ENCODE measurements at regions not wholly inside any gene's neighbourhood (a gene's known extent, or its start where the extent isn't known, plus 50 kb on each side); places are given as distances from the start of the nearest gene placed in this dataset.
A peak's percentile ranks its signal among the peaks of the same experiment; 100 is the strongest.

DNA sequence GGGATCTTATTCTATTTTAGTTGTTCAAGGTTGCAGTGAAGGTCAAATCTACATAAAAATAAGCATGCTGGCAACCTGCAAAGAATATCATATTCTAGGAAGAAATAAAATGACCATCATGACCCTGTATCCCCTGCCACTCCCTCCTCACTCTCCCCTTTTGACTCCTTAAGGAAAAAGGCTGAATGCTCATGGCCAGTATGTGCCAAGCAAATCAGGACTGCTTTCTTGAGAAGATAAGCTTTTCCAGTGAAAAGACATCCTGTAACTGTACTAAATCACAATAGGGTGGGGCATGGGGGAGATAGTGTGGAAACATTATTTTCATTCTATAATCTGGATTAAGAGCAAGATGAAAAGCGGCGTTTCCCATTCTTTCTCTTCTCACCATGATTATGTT, 100.6 kb upstream of the LIFR start:
- no peak overlapping the region for H3K27ac ChIP-seq

DNA sequence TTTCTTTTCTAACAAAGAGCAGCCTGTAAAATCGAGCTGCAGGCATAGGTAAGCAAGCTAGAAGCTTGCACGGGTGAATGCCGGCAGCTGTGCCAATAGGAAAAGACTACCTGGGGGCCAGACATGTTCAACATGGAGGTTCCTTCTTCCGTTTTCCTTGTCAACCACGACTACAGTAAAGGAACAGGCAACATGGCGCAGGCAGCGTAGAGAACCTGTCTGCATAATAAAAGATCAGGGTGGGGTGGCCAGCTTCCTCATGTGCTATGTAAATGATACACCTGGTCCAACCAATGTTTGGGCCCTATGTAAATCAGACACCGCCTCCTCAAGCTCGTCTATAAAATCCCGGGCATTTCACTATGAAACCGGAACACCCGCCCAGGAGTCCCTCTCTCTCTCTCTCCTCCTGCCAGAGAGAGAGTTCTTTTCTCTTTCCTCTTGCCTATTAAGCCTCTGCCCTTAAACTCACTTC, 103.8 kb upstream of the LIFR start:
- no peak for TF ChIP-seq ZFX (IDR thresholded peaks at IDR 0.05)
- TF ChIP-seq, protein P1, sequence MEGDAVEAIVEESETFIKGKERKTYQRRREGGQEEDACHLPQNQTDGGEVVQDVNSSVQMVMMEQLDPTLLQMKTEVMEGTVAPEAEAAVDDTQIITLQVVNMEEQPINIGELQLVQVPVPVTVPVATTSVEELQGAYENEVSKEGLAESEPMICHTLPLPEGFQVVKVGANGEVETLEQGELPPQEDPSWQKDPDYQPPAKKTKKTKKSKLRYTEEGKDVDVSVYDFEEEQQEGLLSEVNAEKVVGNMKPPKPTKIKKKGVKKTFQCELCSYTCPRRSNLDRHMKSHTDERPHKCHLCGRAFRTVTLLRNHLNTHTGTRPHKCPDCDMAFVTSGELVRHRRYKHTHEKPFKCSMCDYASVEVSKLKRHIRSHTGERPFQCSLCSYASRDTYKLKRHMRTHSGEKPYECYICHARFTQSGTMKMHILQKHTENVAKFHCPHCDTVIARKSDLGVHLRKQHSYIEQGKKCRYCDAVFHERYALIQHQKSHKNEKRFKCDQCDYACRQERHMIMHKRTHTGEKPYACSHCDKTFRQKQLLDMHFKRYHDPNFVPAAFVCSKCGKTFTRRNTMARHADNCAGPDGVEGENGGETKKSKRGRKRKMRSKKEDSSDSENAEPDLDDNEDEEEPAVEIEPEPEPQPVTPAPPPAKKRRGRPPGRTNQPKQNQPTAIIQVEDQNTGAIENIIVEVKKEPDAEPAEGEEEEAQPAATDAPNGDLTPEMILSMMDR (conservative IDR thresholded peaks at IDR 0.05) = no peak
- H3K27ac ChIP-seq = peak overlapping the region; percentile 74

More for the DNA sequence above, 100.6 kb upstream of the LIFR start:
- TF ChIP-seq, protein P1 (conservative IDR thresholded peaks at IDR 0.05) = no peak
- no peak for TF ChIP-seq ZFX (IDR thresholded peaks at IDR 0.05)

DNA sequence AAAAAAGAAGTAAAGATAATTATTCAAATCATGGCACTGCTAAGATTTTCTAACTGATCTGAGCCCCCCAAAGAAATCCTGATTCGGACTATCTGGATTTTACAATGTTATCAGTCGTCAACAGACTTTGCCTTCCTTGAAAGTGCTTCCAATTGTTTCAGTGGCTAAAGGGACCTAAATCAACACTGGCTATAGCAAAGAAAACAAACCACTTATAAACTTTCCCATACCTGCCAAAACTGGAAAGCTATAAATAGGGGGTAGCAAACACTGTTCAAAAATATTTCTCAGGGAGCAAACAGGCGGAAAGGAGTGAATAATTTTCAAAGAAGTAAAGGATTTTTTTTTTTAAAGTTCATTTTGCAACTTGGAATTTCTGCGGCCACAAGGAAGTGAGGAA, 105.6 kb upstream of the LIFR start:
- H3K27ac ChIP-seq = no peak overlapping the region
- no peak for TF ChIP-seq ZFX (IDR thresholded peaks at IDR 0.05)
- TF ChIP-seq, protein P1 (conservative IDR thresholded peaks at IDR 0.05) = no peak

DNA sequence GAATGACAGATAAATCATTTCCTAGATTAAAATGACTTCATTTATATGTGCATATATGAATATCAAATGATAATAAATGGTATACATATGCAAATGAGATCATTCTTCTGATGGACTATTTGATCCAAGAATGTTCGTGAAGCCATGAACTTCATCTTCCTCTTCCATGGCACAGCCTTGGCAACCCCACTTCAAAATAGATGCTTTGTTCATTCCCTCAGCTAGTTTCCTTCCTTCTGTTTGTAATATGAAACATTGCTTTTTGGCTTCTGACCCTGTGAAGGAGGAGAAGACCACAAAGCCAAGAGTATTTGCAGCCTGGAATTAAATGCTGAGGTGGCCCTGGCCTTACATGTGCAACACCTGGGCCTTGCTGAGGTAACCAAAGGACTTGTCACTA, 106.8 kb upstream of the LIFR start:
- no peak for TF ChIP-seq ZFX (IDR thresholded peaks at IDR 0.05)
- TF ChIP-seq, protein P1 (conservative IDR thresholded peaks at IDR 0.05) = no peak
- H3K27ac ChIP-seq = no peak overlapping the region

DNA sequence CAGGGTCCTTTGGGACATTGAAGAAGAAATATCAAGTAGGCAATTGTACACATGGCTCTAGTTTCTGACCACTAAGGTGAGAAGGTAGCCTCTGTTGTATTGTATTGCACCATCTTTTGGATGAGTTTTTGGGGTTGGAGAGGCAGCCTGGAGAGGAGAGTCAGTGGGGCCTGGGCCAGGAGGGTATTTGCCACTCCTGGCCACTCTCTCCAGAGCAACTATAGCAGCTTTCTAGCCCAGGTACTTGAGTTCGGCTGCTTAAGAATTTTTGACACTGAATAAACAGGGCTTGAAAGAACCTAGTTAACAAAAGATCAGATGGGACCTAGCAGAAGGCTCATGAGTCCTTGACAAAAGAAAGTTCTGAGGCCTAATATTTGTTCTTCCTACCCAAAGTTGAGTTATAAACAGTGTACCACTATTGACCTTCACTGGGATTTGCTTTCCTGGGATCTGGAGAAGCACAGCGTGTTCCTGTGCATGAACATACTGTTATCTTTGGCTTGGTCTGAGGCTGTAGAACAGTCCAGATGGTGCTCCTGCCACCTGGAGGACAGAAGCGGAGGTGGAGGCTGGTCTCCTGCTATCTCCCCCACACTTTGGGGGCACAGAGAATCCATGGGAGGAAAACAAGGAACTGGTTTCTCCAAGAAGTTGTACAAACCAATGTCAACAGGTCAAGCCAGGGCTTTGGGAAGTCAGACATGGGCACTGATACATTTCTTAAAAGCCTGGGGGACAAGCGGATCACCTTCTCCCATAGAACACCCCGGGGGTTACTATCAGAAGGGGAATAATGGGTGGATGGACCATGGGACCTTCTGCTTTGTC, 110.4 kb upstream of the LIFR start:
- 0 out of 2 replicates have a peak, but pooled peaks have one; percentile 7 for TF ChIP-seq ZFX (IDR thresholded peaks at IDR 0.05)
- TF ChIP-seq, protein P1 (conservative IDR thresholded peaks at IDR 0.05) = peak; percentile 82
- peak overlapping the region; percentile 62 for H3K27ac ChIP-seq

DNA sequence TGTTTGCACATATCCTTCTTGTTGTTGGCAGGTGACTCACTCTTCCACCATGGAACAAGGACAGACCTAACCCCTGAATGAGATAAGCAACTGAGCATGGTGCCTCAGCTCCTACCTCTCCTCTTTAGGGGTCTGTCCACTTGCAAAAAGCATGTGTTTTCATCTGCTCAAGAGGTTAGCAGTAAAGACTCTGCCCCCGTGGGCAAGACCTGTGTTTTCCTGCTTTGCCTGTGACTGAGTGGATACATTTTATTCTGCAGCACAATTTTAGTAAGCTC, 111.0 kb upstream of the LIFR start:
- TF ChIP-seq, protein P1 (conservative IDR thresholded peaks at IDR 0.05) = no peak
- TF ChIP-seq ZFX (IDR thresholded peaks at IDR 0.05) = no peak

DNA sequence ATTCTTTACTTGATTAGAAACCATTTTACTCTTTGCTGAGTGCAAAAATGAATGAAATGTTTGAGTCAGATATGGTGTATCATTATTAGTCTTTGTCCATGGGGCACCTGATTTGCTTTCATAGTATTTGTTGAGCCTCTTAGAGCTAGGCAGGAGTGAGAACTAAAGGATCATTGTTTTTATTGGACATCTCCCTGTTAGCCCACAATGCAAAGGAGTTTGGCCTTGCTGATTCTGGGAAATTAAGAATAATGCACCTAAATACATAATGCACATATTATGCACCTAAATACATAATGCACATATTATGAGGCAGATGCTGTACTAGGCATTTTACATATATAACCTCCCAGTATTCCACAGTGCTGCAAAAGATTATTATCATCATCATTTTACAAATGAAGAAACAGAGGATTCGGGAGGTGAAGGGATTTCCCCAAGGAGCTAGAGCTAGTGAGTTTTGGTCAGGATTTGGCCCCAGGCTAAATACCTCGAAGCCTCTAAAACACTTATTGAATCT, 113.0 kb upstream of the LIFR start:
- TF ChIP-seq, protein P1 (conservative IDR thresholded peaks at IDR 0.05) = no peak
- no peak for TF ChIP-seq ZFX (IDR thresholded peaks at IDR 0.05)

More for the DNA sequence above, 111.0 kb upstream of the LIFR start:
- H3K27ac ChIP-seq = peak overlapping the region; percentile 62; the same call in 1 of the 2 replicates

More for the DNA sequence above, 113.0 kb upstream of the LIFR start:
- H3K27ac ChIP-seq = no peak overlapping the region
